Spinal cord (tissue), 9 donors: ENCODE measurements at regions not wholly inside any gene's neighbourhood (a gene's known extent, or its start where the extent isn't known, plus 50 kb on each side); places are given as distances from the start of the nearest gene placed in this dataset.

Experiments
- DNase-seq, 6 donors: peaks; one replicate each; pipeline versions ENCODE4 v3.0.0 to v3.0.0-alpha.2; 2013 to 2015; ENCODE audit warnings: low spot score in 6 of 6, low read depth in 4 of 6
- H3K27ac ChIP-seq: one replicate; pipeline ENCODE4 v1.5.1; 2013; ENCODE audit warnings: low read depth, low read length, control low read depth
- H3K27me3 ChIP-seq: one replicate; pipeline ENCODE4 v1.6.1; 2013; ENCODE audit warnings: low read length; ENCODE audit not compliant: control insufficient read depth, insufficient read depth
- H3K36me3 ChIP-seq: one replicate; pipeline ENCODE4 v1.6.1; 2013; ENCODE audit warnings: low read length; ENCODE audit not compliant: control insufficient read depth, insufficient read depth
- H3K4me1 ChIP-seq: one replicate; pipeline ENCODE4 v1.6.1; 2013; ENCODE audit warnings: low read length; ENCODE audit not compliant: control insufficient read depth, insufficient read depth
- H3K4me3 ChIP-seq: one replicate; pipeline ENCODE4 v1.5.1; 2013; ENCODE audit warnings: low read depth, low read length, control low read depth
- H3K9me3 ChIP-seq: one replicate; pipeline ENCODE4 v1.6.1; 2013; ENCODE audit warnings: low read length; ENCODE audit not compliant: control insufficient read depth, insufficient read depth
- WGBS: methylation state at CpG from one replicate; pipeline ENCODE4 v1.1.5; 2013; ENCODE audit warnings: missing lambda C conversion rate; ENCODE audit not compliant: insufficient coverage; 5-methylcytosine and 5-hydroxymethylcytosine counted together
- donor health status: healthy.

DNA sequence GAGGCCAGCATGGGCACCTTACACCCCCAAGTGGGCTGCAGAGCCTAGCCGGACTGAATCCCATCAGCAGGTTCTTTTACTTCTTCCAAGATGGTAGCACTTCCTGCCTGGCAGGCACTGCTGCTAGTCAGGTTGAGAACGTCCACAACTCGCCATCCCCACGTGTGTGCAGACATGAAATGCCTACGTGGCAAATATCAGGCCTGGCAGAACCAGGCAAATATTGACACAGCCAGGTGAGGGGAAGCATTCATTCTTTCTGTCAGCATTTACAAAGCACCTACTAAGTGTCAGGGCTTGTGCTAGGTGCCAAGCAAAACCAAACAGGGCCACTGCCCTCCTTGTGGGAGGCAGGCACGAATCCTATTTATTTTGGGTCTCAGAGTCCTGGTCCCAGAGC, 52.3 kb upstream of the SIM2 start:
- Histone ChIP-seq H3K4me3 (no peak overlapping the region), H3K9me3 (no peaks in the 10 kb centered on the region), H3K27ac (no peak overlapping the region), H3K36me3 (no peaks in the 10 kb centered on the region), H3K27me3 (no peaks in the 10 kb centered on the region), H3K4me1 (no peaks in the 10 kb centered on the region)
- 94% methylated on average over 5 of the region's 6 CpGs for WGBS
- DNase-seq = no peak

DNA sequence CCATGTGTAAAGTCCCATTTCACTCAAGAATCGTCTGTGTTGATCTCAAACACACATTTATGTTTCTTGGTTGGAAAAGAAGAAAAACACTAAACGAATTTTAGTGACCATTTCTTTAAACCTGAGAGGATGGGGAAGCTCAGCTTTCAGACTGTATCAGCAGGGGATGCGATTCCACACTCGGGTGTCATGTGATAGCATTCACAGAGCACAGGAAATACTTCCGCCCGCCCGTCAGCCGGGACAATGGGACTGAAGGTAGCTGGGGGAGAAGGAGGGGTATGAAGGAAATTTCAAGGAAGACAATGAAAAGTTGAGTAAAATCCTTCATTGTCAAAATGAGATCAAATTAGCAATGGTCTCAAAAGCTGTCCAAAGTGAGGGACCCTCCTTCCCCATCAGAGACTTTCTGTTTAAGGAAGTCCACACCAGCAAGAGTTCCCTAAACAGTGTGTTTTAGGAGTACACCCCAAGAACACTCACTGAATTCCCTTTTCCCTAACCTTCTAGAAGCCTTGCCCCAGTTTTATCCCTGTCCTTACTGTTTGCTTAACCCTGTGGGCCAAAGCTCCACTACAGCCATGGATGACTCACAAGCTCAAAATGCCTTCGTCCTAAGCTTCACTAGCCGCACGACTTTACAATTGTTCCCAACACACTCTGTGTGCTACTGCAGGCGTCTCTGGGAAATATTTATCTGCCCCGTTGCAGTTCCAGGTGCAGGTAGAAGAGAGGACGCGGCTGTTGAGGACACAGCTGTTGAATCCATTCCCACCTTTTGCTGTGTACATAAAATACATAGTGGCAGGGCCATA, 51.4 kb upstream of the SIM2 start:
- no peaks in the 10 kb centered on the region for H3K27me3 ChIP-seq
- no peak overlapping the region for H3K27ac ChIP-seq
- 53% methylated on average over 5 of the region's 15 CpGs for WGBS

More for the DNA sequence above, 51.4 kb upstream of the SIM2 start:
- Histone ChIP-seq H3K4me3 (no peak overlapping the region), H3K9me3 (no peaks in the 10 kb centered on the region), H3K4me1 (no peaks in the 10 kb centered on the region), H3K36me3 (no peaks in the 10 kb centered on the region)
- no peak for DNase-seq
